COR-L47 (cell line): ENCODE measurements at regions not wholly inside any gene's neighbourhood (a gene's known extent, or its start where the extent isn't known, plus 50 kb on each side); places are given as distances from the start of the nearest gene placed in this dataset.

Experiments
- DNase-seq: peaks from one replicate; lab custom pipeline; 2025; lab: John Stamatoyannopoulos, UW

GRCh38 chrX:39953879-39954278, 143.9 kb downstream of the BCOR start:
- DNase-seq, result peak; percentile 62

GRCh38 chrX:39954851-39955250, 142.9 kb downstream of the BCOR start:
- DNase-seq, result no peak

- DNase-seq, result no peak
Observed at GRCh38 chrX:39955625-39956024, 142.1 kb downstream of the BCOR start.

- DNase-seq, result no peak
Observed at GRCh38 chrX:39956803-39957394, 140.9 kb downstream of the BCOR start.

GRCh38 chrX:39957816-39958566, 139.8 kb downstream of the BCOR start:
- DNase-seq, result no peak

- DNase-seq, result no peak
Observed at GRCh38 chrX:39958850-39959249, 138.9 kb downstream of the BCOR start.

GRCh38 chrX:39960219-39960618, 137.5 kb downstream of the BCOR start:
- no peak for DNase-seq

- DNase-seq, result no peak
Observed at GRCh38 chrX:39961441-39961840, 136.3 kb downstream of the BCOR start.

GRCh38 chrX:39965051-39965573, 132.6 kb downstream of the BCOR start:
- no peak for DNase-seq

- no peak for DNase-seq
Observed at GRCh38 chrX:39966176-39966575, 131.6 kb downstream of the BCOR start.

- DNase-seq, result no peak
Observed at GRCh38 chrX:39967348-39967747, 130.4 kb downstream of the BCOR start.

- DNase-seq, result peak; percentile 63
Observed at GRCh38 chrX:39969099-39969818, 128.5 kb downstream of the BCOR start.

GRCh38 chrX:39969819-39970504, 127.8 kb downstream of the BCOR start:
- no peak for DNase-seq

GRCh38 chrX:39971760-39972159, 126.0 kb downstream of the BCOR start:
- no peak for DNase-seq

- DNase-seq, result no peak
Observed at GRCh38 chrX:39972340-39972739, 125.4 kb downstream of the BCOR start.

GRCh38 chrX:39973810-39974209, 123.9 kb downstream of the BCOR start:
- no peak for DNase-seq

GRCh38 chrX:39974270-39974669, 123.5 kb downstream of the BCOR start:
- DNase-seq, result no peak

GRCh38 chrX:39975101-39975925, 122.4 kb downstream of the BCOR start:
- no peak for DNase-seq

GRCh38 chrX:39981946-39982345, 115.8 kb downstream of the BCOR start:
- no peak for DNase-seq

- no peak for DNase-seq
Observed at GRCh38 chrX:39982948-39983347, 114.8 kb downstream of the BCOR start.

GRCh38 chrX:39983715-39984114, 114.0 kb downstream of the BCOR start:
- DNase-seq, result no peak
